ENCODE measurements at regions not wholly inside any gene's neighbourhood (a gene's known extent, or its start where the extent isn't known, plus 50 kb on each side); places are given as distances from the start of the nearest gene placed in this dataset.
A peak's percentile ranks its signal among the peaks of the same experiment; 100 is the strongest.

DNA sequence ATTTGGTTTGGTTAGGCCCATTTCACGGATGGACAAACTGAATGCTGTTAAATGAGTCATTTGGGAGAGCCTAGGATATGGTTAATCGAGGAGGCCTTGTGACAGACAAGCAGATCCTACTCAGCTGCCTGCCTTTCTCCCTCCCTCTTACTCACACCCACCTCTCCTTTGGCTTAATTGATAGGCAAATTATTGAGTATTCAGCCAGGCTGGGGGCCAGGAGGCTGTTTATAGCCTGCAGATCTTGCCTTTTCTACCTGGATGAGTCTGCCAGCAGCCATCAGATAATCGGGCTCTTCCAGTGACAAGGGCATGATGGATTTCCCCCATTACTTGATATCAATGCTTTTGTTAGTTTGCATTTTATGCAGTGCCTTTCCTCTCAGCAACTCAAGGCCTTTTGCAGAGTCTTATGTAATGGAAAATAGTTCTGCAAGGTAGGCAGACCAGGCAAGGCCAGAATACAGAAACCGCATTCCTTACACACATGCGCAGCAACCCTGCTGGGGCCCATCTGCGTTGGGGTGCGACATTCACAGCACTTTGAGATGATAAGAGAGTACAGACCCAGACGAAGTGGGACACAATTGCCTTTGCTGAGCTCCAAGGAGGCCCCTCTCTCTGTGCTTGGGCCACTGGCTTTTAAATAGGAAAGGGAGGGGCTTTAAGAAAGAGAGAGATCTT, 96.2 kb upstream of the ATP6AP2 start:
- DNase-seq = no peak

DNA sequence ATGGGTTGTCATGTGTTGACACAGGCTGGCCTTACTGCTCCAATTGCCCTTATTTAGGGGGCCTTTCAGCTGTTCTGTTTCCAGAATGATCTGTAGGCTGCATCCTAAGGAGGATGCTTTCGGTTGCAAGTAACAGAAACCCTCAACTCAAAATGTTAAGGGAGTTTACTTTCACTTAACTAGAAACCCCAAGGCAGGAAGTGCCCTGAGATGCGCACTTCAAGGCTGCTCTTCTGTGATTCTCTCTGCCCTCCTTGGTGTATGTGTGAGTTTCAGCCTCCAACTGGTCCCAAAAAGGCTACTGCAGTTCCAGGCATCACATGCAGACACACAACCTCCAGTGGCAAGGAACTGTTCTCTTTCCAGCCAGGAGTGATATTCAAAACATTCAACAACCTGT, 97.3 kb upstream of the ATP6AP2 start:
- DNase-seq = no peak

DNA sequence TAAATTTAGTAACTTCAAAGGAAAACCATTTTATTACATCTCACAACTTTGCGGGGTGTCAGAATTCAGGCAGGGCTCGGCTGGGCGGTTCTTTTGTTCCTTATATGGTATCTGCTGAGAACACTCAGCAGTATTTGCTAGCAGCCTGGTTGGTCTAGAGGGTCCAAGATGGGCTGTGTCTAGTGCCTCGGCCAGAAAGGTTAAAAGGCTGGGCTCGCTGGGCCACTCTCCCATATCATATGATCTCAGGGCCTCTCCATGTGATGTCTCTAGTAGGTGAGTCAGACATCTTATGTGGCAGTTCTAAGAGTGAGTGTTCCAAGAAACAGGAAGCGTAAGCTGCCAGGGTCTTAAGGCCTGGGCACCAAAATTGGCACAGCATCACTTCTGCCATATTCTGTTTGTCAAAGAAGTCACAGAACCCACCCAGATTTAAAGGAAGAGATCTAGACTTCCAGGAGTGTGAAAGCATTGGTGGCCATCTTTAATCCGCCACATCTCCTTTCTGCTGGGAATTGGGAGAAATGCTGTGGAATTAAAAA, 100.9 kb upstream of the ATP6AP2 start:
- no peak for DNase-seq

DNA sequence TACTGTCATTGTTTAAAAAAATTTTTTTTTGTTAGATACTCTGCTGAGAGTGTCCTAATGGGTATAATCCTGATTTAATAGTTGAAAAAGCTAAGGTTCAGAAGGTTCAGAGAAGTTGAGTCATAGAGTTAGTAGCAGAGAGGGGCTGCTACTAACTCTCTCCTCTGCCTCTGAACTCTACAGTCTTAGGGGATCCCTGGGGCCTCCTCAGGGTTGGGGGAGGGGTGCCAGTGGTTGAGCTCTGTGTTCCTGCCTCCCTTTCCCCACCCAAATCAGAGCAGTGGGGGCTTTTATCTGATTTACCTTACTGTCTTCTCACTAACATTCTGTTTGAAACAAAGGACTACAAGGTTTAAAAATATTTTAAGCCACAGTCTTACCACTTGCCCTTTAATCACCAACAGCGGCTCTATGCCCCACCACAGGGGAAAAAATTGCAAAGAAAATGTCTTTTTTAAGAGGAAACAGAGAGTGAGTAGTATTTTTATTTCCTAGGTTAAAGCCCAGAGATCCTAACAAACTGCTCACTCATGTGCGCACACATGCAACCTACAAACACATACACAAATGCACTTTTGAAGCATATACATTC, 102.2 kb upstream of the ATP6AP2 start:
- no peak for DNase-seq

DNA sequence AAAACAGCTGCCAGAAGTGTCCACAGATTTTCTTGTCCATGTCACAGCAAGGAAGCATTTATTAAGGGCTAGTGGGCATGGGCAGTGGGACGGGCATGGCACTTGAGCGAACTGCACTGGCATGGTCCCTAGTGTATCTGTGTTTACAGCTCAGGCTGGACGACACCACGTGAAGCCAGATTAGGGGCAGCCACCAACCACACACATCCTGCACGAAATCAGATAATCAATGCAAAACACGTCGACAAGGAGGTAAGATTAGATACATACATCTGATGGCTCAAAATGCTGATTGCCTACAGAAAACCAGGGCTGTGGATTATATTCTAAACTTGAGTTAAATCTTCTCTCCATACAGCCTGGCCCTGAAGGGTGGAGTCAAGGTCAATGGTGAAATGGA, 103.8 kb upstream of the ATP6AP2 start:
- no peak for DNase-seq

DNA sequence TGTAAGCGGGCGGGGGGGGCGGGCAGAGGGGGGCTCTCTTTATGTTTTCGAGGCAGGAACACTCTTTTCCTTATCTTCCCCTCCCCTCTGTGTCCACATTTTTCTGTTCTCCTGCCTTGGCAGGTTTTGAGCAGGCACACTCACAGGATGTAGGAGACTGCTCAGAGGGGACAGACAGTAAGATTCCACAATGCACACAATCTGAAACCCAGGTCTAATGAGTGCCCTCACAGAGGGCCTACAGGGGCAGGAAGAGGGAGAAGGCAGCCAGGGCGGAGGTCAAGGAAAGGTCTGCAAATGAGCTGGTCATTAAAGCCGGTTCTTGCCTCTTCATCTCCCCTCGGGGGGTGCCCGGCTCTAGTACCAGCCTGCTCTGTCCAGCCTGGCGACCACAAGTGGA, 106.1 kb upstream of the ATP6AP2 start:
- DNase-seq = no peak

GRCh38 chrX:40474205-40474626, 106.6 kb upstream of the ATP6AP2 start:
- DNase-seq = no peak

DNA sequence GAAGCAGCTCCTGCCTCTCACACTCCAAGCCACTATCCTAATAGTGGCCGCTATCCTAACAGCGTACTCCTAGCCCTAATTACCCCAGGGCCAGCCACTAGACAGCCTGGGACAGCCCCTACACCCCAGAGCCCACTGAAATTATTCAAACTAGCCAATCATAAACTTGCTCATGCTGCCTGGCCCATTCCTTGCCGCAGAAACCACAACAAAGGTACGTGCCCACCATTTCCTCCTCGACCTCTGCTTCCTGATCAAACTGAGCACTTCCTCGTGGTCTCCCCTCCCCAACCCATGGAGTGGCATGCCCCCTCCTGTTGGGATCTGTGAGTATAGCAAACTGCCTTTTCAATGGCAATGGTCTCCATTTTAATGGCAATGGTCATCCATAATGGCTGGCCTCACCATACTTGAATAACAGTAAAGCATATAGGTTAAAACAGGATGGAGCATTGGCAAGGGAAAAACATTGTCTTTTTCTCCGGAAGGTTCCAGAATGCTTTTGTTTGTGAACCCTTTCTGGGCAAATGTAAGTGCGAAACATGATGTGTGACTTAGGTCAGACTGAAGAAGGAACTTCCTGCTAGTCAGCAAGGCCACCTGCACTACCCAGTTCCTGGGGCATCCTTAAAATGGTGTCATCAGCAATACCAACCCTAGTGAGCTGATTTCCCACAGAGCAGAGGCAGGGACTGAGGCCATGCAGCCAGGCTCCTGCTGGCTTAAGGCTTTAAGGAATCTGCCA, 107.1 kb upstream of the ATP6AP2 start:
- no peak for DNase-seq

- no peak for DNase-seq
Observed at GRCh38 chrX:40471965-40472648, 108.7 kb upstream of the ATP6AP2 start.

DNA sequence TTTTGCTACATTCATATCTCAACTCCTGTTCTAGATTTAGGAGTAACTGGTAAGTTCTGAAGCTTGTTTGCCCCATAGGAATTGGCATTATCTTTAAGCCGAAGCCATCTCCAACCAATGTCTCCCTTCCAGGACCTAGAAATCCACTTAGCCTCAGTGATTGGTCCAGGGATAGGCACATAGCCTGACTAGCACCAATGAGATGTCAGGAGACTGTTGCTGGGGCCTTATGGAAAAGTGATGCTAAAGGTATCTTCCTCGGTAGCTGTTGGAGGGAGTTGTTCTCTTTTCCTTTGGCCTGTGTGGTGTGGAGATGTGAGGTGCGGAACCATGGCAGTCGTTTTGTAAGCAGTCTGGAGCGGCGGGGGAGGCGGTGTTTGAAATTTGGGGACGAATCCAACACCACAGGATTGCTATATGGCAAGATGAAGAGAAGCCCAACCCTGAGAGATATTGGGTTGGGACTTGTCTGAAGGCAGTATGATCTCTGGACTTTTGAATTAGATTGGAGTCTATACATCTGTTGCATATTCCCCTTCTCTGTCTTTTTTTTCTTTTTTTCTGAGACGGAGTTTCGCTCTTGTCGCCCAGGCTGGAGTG, 109.8 kb upstream of the ATP6AP2 start:
- no peak for DNase-seq

DNA sequence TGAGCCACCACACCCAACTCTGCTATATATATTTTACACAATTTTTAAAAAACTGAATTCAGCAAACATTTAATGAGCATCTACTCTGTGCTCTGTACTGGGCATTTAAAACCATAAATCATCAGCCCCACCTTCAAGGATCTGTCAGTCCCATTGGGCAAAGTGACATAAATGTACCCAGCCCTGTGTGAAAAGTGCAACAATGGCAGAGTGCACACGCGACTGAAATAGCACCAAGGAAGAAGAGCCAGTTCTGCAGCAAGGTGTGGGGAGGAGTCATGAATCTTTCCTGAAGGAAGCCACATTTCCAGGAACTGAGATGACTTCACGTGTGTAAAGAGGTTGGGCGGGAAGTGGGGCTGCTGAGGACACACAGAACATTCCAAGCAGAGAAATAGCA, 111.5 kb upstream of the ATP6AP2 start:
- DNase-seq = no peak

- peak; percentile 21 to 36 for DNase-seq
Observed at GRCh38 chrX:40468033-40468846, 112.5 kb upstream of the ATP6AP2 start.

GRCh38 chrX:40467454-40467853, 113.3 kb upstream of the ATP6AP2 start:
- no peak for DNase-seq

GRCh38 chrX:40465735-40466551, 114.8 kb upstream of the ATP6AP2 start:
- DNase-seq = no peak

DNA sequence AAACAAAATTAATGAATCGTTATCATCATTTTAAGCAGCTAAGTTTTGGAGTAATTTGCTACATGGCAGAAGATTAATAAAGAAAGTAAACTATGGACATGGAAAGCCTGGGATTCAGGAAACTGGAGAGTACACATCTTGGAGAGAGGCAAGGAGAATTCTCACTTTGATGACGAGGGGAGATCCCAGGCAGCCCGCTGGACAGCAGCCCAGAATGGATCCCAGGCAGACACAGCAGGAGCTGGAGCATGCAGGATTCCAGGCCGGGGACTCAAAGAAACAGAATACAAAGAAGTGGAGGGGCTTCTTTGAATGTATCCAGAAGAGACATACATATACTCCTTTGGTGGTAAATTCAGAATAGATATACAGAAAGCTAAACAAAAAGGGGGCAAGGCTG, 118.0 kb upstream of the ATP6AP2 start:
- DNase-seq = no peak

- no peak for DNase-seq
Observed at GRCh38 chrX:40460926-40461325, 119.8 kb upstream of the ATP6AP2 start.

DNA sequence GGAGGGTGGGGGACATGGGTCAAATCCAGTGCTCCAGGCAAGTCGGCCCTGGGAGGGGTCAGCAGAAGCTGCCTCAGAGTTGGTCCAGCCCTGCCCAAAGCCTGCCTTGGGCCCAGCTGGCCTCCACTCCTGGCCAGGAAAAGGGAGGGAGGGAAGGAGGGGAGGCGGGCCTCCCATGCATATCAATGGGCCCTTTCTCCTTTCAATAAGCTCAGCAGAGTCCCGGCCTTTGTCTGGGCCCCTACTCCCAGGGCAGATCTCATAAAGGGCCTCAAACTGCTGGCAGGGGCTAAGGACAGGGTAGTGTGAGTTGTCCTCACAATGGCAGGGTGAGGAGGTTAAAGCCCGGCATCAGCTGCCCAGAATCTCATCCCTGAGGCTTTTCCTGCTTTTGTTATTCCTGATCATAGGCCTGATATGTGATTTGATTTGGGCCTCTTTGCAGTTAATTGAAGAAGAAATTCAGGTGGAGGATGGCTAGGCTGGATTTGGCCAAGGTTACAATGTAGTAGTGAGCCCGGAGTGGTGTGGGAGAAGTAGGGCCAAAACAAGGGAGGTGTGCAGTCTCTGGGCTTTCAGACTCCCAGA, 121.1 kb upstream of the ATP6AP2 start:
- DNase-seq = no peak

DNA sequence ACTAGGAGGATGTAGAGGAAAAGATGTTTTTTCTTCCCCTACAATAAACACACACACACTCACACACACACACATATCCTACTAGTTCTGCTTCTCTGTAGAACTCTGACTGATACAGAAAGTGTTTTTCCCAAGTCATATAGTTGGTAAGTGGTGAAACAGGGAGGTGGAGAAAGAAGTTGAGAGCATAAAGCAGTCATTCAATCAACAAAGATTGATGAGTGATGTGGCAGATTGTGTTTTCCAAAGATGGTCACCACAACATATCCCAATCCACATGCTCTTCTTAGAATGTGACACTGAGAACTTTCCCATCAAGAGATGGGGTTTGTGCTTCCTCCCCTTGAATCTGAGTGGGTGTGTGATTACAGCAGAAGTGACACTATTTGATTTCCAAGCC, 123.4 kb upstream of the ATP6AP2 start:
- no peak for DNase-seq

DNA sequence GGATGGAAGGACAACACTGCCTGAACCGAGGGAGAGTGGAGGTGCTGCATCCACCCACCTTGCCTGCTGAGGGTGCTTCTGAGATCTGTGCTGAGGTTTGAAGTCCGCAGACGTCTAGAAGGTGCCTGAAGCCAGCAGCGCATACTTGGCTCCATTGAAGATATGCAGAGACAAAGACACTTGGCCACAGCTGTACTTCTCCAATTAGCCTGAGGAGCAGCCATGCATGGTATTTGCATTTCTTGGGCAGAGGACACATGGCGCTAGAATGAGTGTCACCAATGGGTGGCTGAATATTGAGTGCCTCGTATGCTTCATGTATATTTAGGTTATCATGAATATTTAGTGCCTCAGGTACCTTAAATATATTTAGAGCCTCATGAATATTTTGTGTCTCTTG, 128.7 kb upstream of the ATP6AP2 start:
- DNase-seq = no peak

DNA sequence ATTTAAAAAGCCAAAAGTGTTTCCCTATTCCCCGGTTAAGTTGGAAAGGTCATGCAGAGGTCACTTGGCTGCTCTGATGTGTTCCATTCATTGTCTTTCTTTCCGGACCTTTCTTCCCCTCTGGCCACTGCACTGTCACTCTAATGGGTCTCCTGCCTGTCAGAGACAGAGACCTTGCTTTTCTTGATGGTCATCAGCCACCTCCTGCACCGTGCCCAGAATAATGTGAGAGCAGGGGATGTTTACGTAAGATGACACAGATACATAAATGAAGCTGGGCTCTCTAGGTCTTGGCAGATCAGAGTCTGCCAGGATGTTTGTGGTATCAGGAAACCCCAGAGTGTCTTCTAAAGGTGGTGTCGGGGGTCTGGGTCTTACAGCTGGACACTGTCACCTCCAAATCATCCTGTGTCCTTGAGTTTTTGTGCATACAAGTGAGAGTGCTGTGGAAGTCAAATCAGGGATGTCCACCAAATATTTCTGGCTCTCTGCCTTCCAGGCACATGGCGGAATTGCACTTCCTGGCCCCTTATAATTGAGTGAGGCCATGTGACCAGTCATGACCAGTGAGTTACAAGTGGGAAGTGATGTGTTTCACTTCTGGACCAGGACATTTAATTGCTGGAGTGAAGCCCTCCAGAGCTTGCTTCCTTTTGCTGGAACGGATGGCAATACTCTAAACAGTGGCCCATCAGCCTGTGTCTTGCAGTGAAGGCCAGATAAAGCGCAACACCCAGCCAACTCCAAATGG, 130.6 kb upstream of the ATP6AP2 start:
- DNase-seq = no peak

Measured in AML-193 (cell line).